CD4-positive, alpha-beta memory T cell (primary cell): ENCODE measurements at regions not wholly inside any gene's neighbourhood (a gene's known extent, or its start where the extent isn't known, plus 50 kb on each side); places are given as distances from the start of the nearest gene placed in this dataset.

Experiments used
- CTCF ChIA-PET: fragments of 350-600 bp; sonication (Branson Sonifier 250); formaldehyde crosslinking; loops from one replicate; lab custom pipeline; 2021; ENCODE audit warnings: inconsistent platforms; ENCODE audit not compliant: partially characterized antibody; lab: Charles Lee
- POLR2A ChIA-PET: fragments of 350-600 bp; sonication (Branson Sonifier 250); formaldehyde crosslinking; loops from one replicate; lab custom pipeline; 2021; ENCODE audit not compliant: partially characterized antibody; lab: Charles Lee
- DNase-seq, 5 donors: peaks; one replicate each; pipeline versions ENCODE4 v3.0.0 to v3.0.0-alpha.2; 2020 to 2022; ENCODE audit warnings: mixed read lengths in 1 of 5
- H3K27ac ChIP-seq: one replicate; pipeline ENCODE4 v1.7.0; 2013; ENCODE audit warnings: low read depth, low read length
- H3K27me3 ChIP-seq: 2 replicates; pipeline ENCODE4 v1.7.0; 2013; ENCODE audit warnings: mild to moderate bottlenecking, low read length, moderate library complexity; ENCODE audit not compliant: insufficient read depth
- H3K36me3 ChIP-seq: 2 replicates; pipeline ENCODE4 v1.7.0; 2013; ENCODE audit warnings: mild to moderate bottlenecking, low read length, moderate library complexity; ENCODE audit not compliant: insufficient read depth
- H3K4me1 ChIP-seq: 2 replicates; pipeline ENCODE4 v1.7.0; 2013; ENCODE audit warnings: mild to moderate bottlenecking, low read length, moderate library complexity; ENCODE audit not compliant: insufficient read depth
- H3K4me3 ChIP-seq, 2 donors: one replicate each; pipeline ENCODE4 v1.7.0; 2013; ENCODE audit warnings: low read length in 2 of 2, mild to moderate bottlenecking in 1 of 2
- H3K9me3 ChIP-seq, 2 donors: one replicate each; pipeline ENCODE4 v1.7.0; 2013; ENCODE audit warnings: low read length in 2 of 2, control low read depth in 1 of 2; ENCODE audit not compliant: control insufficient read depth in 1 of 2
- H3K27ac Mint-ChIP-seq, 7 donors: one replicate each; pipeline ENCODE4 v1.8.0; 2020 to 2021; ENCODE audit warnings: mixed read lengths in 7 of 7, mild to moderate bottlenecking in 6 of 7, inconsistent platforms in 3 of 7, moderate library complexity in 3 of 7
- H3K27me3 Mint-ChIP-seq, 2 donors: one replicate each; pipeline ENCODE4 v1.8.0; 2020 to 2021; ENCODE audit warnings: mixed read lengths in 2 of 2
- H3K36me3 Mint-ChIP-seq, 2 donors: one replicate each; pipeline ENCODE4 v1.8.0; 2020 to 2021; ENCODE audit warnings: mixed read lengths in 2 of 2, inconsistent platforms in 1 of 2, mild to moderate bottlenecking in 1 of 2
- H3K4me1 Mint-ChIP-seq, 4 donors: one replicate each; pipeline ENCODE4 v1.8.0; 2020 to 2021; ENCODE audit warnings: mixed read lengths in 4 of 4, mild to moderate bottlenecking in 1 of 4
- H3K4me3 Mint-ChIP-seq, 8 donors: one replicate each; pipeline ENCODE4 v1.8.0; 2020 to 2021; ENCODE audit warnings: mixed read lengths in 8 of 8, mild to moderate bottlenecking in 7 of 8, moderate library complexity in 6 of 8, inconsistent platforms in 3 of 8
- H3K9me3 Mint-ChIP-seq, 8 donors: one replicate each; pipeline ENCODE4 v1.8.0; 2020 to 2021; ENCODE audit warnings: mixed read lengths in 8 of 8, mild to moderate bottlenecking in 5 of 8, inconsistent platforms in 3 of 8, moderate library complexity in 1 of 8
- intact Hi-C: fragments of 100-400 bp; cut with micrococcal nuclease; formaldehyde crosslinking; loops from one replicate; pipeline ENCODE4 v1.15.1; 2023

GRCh38 chr9:115209601-115210306 lies 91.8 kb upstream of the TNC start:
- POLR2A ChIA-PET = no interaction called here
- no peak overlapping the region for H3K4me3 ChIP-seq
- H3K27ac ChIP-seq = no peak overlapping the region
- intact Hi-C loops = no loop called here
- H3K4me3 Mint-ChIP-seq = no peak overlapping the region
- H3K36me3 Mint-ChIP-seq = no peaks in the 10 kb centered on the region
- no peak for DNase-seq
- no peaks in the 10 kb centered on the region for H3K9me3 Mint-ChIP-seq
- H3K36me3 ChIP-seq = no peaks in the 10 kb centered on the region
- H3K4me1 ChIP-seq = no peaks in the 10 kb centered on the region
- no peaks in the 10 kb centered on the region for H3K27me3 ChIP-seq
- no peak overlapping the region for H3K27ac Mint-ChIP-seq
- H3K27me3 Mint-ChIP-seq = peaks cover 11 to 15% of the 10 kb centered on the region in 2 donors
- CTCF ChIA-PET = no interaction called here
- H3K9me3 ChIP-seq = no peaks in the 10 kb centered on the region
- H3K4me1 Mint-ChIP-seq = peaks cover 0 to 1% (median 0%) of the 10 kb centered on the region in 4 donors

- POLR2A ChIA-PET = no interaction called here
Measured at GRCh38 chr9:115210699-115211098, 92.7 kb upstream of the TNC start.

GRCh38 chr9:115211413-115212124 lies 93.6 kb upstream of the TNC start:
- POLR2A ChIA-PET = no interaction called here
- Histone ChIP-seq H3K9me3 (no peaks in the 10 kb centered on the region), H3K36me3 (no peaks in the 10 kb centered on the region), H3K27ac (no peak overlapping the region), H3K4me3 (no peak overlapping the region), H3K4me1 (no peaks in the 10 kb centered on the region), H3K27me3 (no peaks in the 10 kb centered on the region)
- Mint-ChIP-seq H3K27me3 (peaks cover 8 to 13% of the 10 kb centered on the region in 2 donors), H3K9me3 (no peaks in the 10 kb centered on the region), H3K27ac (no peak overlapping the region), H3K4me3 (no peak overlapping the region), H3K36me3 (no peaks in the 10 kb centered on the region), H3K4me1 (peaks cover 0 to 1% (median 0%) of the 10 kb centered on the region in 4 donors)
- DNase-seq = no peak
- CTCF ChIA-PET = no interaction called here
- intact Hi-C loops = no loop called here

More at GRCh38 chr9:115210699-115211098, 92.7 kb upstream of the TNC start:
- no peaks in the 10 kb centered on the region for H3K9me3 Mint-ChIP-seq
- no peaks in the 10 kb centered on the region for H3K36me3 Mint-ChIP-seq
- no peaks in the 10 kb centered on the region for H3K9me3 ChIP-seq
- H3K36me3 ChIP-seq = no peaks in the 10 kb centered on the region
- intact Hi-C loops = no loop called here
- DNase-seq = no peak
- no peak overlapping the region for H3K4me3 ChIP-seq
- H3K27ac ChIP-seq = no peak overlapping the region
- peaks cover 11 to 13% of the 10 kb centered on the region in 2 donors for H3K27me3 Mint-ChIP-seq
- H3K27me3 ChIP-seq = no peaks in the 10 kb centered on the region
- no peak overlapping the region for H3K27ac Mint-ChIP-seq
- no peaks in the 10 kb centered on the region for H3K4me1 ChIP-seq
- H3K4me1 Mint-ChIP-seq = peaks cover 0 to 1% (median 0%) of the 10 kb centered on the region in 4 donors
- CTCF ChIA-PET = no interaction called here
- H3K4me3 Mint-ChIP-seq = no peak overlapping the region

GRCh38 chr9:115212125-115212605 lies 94.2 kb upstream of the TNC start:
- Histone ChIP-seq H3K4me1 (no peaks in the 10 kb centered on the region), H3K9me3 (no peaks in the 10 kb centered on the region), H3K27me3 (no peaks in the 10 kb centered on the region), H3K36me3 (no peaks in the 10 kb centered on the region), H3K27ac (no peak overlapping the region), H3K4me3 (no peak overlapping the region)
- POLR2A ChIA-PET = no interaction called here
- Mint-ChIP-seq H3K27me3 (peaks cover 8 to 11% of the 10 kb centered on the region in 2 donors), H3K36me3 (no peaks in the 10 kb centered on the region), H3K4me1 (peaks cover 0 to 1% (median 0%) of the 10 kb centered on the region in 4 donors), H3K27ac (no peak overlapping the region), H3K9me3 (no peaks in the 10 kb centered on the region), H3K4me3 (no peak overlapping the region)
- intact Hi-C loops = no loop called here
- CTCF ChIA-PET = no interaction called here
- no peak for DNase-seq

- intact Hi-C loops = no loop called here
- Histone ChIP-seq H3K4me3 (no peak overlapping the region), H3K27ac (no peak overlapping the region)
Measured at GRCh38 chr9:115212832-115213231, 94.9 kb upstream of the TNC start.

GRCh38 chr9:115213818-115214334 lies 95.9 kb upstream of the TNC start:
- Mint-ChIP-seq H3K27ac (no peak overlapping the region), H3K4me3 (no peak overlapping the region), H3K27me3 (peaks cover 10 to 11% of the 10 kb centered on the region in 2 donors), H3K4me1 (peaks cover 0 to 1% (median 0%) of the 10 kb centered on the region in 4 donors), H3K36me3 (no peaks in the 10 kb centered on the region), H3K9me3 (no peaks in the 10 kb centered on the region)
- Histone ChIP-seq H3K4me3 (no peak overlapping the region), H3K27ac (no peak overlapping the region), H3K36me3 (no peaks in the 10 kb centered on the region), H3K4me1 (no peaks in the 10 kb centered on the region), H3K27me3 (no peaks in the 10 kb centered on the region), H3K9me3 (no peaks in the 10 kb centered on the region)
- ChIA-PET CTCF (no interaction called here), POLR2A (no interaction called here)
- intact Hi-C loops = no loop called here
- no peak for DNase-seq

More at GRCh38 chr9:115212832-115213231, 94.9 kb upstream of the TNC start:
- no peaks in the 10 kb centered on the region for H3K9me3 ChIP-seq
- H3K27me3 ChIP-seq = no peaks in the 10 kb centered on the region
- no peak for DNase-seq
- no peaks in the 10 kb centered on the region for H3K4me1 ChIP-seq
- Mint-ChIP-seq H3K36me3 (no peaks in the 10 kb centered on the region), H3K27me3 (peaks cover 10 to 11% of the 10 kb centered on the region in 2 donors), H3K9me3 (no peaks in the 10 kb centered on the region), H3K4me1 (peaks cover 0 to 1% (median 0%) of the 10 kb centered on the region in 4 donors), H3K4me3 (no peak overlapping the region), H3K27ac (no peak overlapping the region)
- no peaks in the 10 kb centered on the region for H3K36me3 ChIP-seq
- POLR2A ChIA-PET = no interaction called here
- CTCF ChIA-PET = no interaction called here

GRCh38 chr9:115216873-115217272 lies 98.9 kb upstream of the TNC start:
- H3K27ac ChIP-seq = no peak overlapping the region
- H3K27me3 ChIP-seq = no peaks in the 10 kb centered on the region
- H3K9me3 ChIP-seq = no peaks in the 10 kb centered on the region
- DNase-seq = no peak
- ChIA-PET POLR2A (no interaction called here), CTCF (no interaction called here)
- intact Hi-C loops = no loop called here
- no peaks in the 10 kb centered on the region for H3K4me1 ChIP-seq
- Mint-ChIP-seq H3K9me3 (no peaks in the 10 kb centered on the region), H3K27me3 (peaks cover 6 to 11% of the 10 kb centered on the region in 2 donors), H3K36me3 (no peaks in the 10 kb centered on the region), H3K4me3 (no peak overlapping the region), H3K27ac (no peak overlapping the region), H3K4me1 (no peaks in the 10 kb centered on the region)
- H3K4me3 ChIP-seq = no peak overlapping the region
- no peaks in the 10 kb centered on the region for H3K36me3 ChIP-seq
